HepG2 (cell line): ENCODE measurements at regions not wholly inside any gene's neighbourhood (a gene's known extent, or its start where the extent isn't known, plus 50 kb on each side); places are given as distances from the start of the nearest gene placed in this dataset.
"Not testable (repeated sequence)": the region's sequence is repeated elsewhere in the genome, so short reads cannot be mapped to it uniquely, and the experiment has no call there.

ENCODE experiments used
- ATAC-seq: fragments of 200-7000 bp; cut with Tn5 transposase; 3 replicates; pipeline ENCODE4 v1.9.1; 2020; ENCODE audit warnings: mild to moderate bottlenecking, moderate library complexity
- BruUV-seq: library from RNA; stranded (reverse); fragments of 400-500 nt; replicated peaks from 2 replicates; lab custom pipeline; 2021; lab: Mats Ljungman, UMichigan
- CTCF ChIA-PET: fragments of 300-600 bp; formaldehyde crosslinking; extraction: SDS; loops from one replicate; lab custom pipeline; 2021; ENCODE audit warnings: low total read pairs, inconsistent platforms, low intra/inter-chr PET ratio; lab: Yijun Ruan, JAX
- POLR2A ChIA-PET: fragments of 350-600 bp; sonication (Branson Sonifier 250); formaldehyde crosslinking; loops from one replicate; lab custom pipeline; 2020; ENCODE audit warnings: antibody characterized with exemption, inconsistent platforms; lab: Yijun Ruan, JAX
- DNase-seq: peaks from one replicate; pipeline ENCODE4 v3.0.0-alpha.2; 2015; ENCODE audit warnings: low spot score
- FAIRE-seq: peaks from 3 replicates; lab custom pipeline; 2011; peaks lifted over from hg19 to GRCh38; lab: Jason Lieb, UNC
- H2AFZ ChIP-seq: one replicate; pipeline ENCODE4 v1.6.1; 2011; ENCODE audit warnings: low read length, inconsistent platforms
- H3K27ac ChIP-seq: fragments of 300-600 bp; 3 replicates; pipeline ENCODE4 v1.8.0; 2011; ENCODE audit warnings: mixed run types, mild to moderate bottlenecking, mixed read lengths, low read length, inconsistent platforms; ENCODE audit not compliant: insufficient read depth; ENCODE audit errors: extremely low read length
- H3K27me3 ChIP-seq, 2 experiments: fragments of 200-600 bp in 1 of 2; 2 replicates in 1 of 2; 3 replicates in 1 of 2; pipeline versions ENCODE4 v1.6.0 to v1.8.0; 2011; ENCODE audit warnings: low read length in 2 of 2, mild to moderate bottlenecking in 2 of 2, moderate library complexity in 2 of 2, inconsistent platforms in 1 of 2; ENCODE audit not compliant: insufficient read depth in 2 of 2, control insufficient read depth in 1 of 2
- H3K36me3 ChIP-seq, 2 experiments: fragments of 200-600 bp in 1 of 2; replicated peaks in 1 of 2; 2 replicates in 1 of 2; 3 replicates in 1 of 2; pipeline versions ENCODE4 v1.5.1 to v1.8.0; 2011; ENCODE audit warnings: low read length in 2 of 2, inconsistent platforms in 1 of 2; ENCODE audit not compliant: insufficient read depth in 2 of 2, control insufficient read depth in 1 of 2
- H3K4me1 ChIP-seq: 2 replicates; pipeline ENCODE4 v1.5.1; 2012; ENCODE audit warnings: low read length, inconsistent platforms; ENCODE audit not compliant: insufficient read depth
- H3K4me2 ChIP-seq: 2 replicates; pipeline ENCODE4 v1.6.0; 2011; ENCODE audit warnings: low read depth, low read length, inconsistent platforms
- H3K4me3 ChIP-seq, 3 experiments: fragments of 200-600 bp in 1 of 3; sonication (generic), shearing (Covaris generic) in 1 of 3; replicated peaks in 1 of 3; 2 replicates each; pipeline ENCODE4 v1.5.1; 2011 to 2016; ENCODE audit warnings: low read length in 3 of 3, inconsistent platforms in 2 of 3, low read depth in 2 of 3, mild to moderate bottlenecking in 2 of 3, control low read depth in 1 of 3, mixed read lengths in 1 of 3; ENCODE audit not compliant: insufficient read depth in 1 of 3
- H3K79me2 ChIP-seq: one replicate; pipeline ENCODE4 v1.6.1; 2011; ENCODE audit warnings: low read length, inconsistent platforms; ENCODE audit not compliant: insufficient read depth
- H3K9ac ChIP-seq: 2 replicates; pipeline ENCODE4 v1.6.0; 2011; ENCODE audit warnings: mild to moderate bottlenecking, low read depth, low read length, inconsistent platforms; ENCODE audit not compliant: insufficient read depth
- H3K9me3 ChIP-seq: 2 replicates; pipeline ENCODE4 v1.5.1; 2012; ENCODE audit warnings: mild to moderate bottlenecking, low read length
- H4K20me1 ChIP-seq: 2 replicates; pipeline ENCODE4 v1.6.0; 2011; ENCODE audit warnings: inconsistent platforms, mild to moderate bottlenecking, low read length, moderate library complexity; ENCODE audit not compliant: insufficient read depth
- ARID5B ChIP-seq: IDR thresholded peaks from 2 replicates; pipeline ENCODE4 v1.4.0; 2020; ENCODE audit warnings: mild to moderate bottlenecking, missing genetic modification reagents
- CEBPB ChIP-seq: IDR thresholded peaks from 2 replicates; pipeline ENCODE4 v1.6.1; 2011; ENCODE audit warnings: low read depth, low read length, improper control_type of control experiment, borderline replicate concordance
- CEBPG ChIP-seq: IDR thresholded peaks from 2 replicates; pipeline ENCODE4 v1.6.1; 2016
- CREM ChIP-seq, 2 experiments: sonication (generic) in 1 of 2; formaldehyde crosslinking in 1 of 2; IDR thresholded peaks; 2 replicates each; pipeline versions ENCODE4 v1.4.0 to v1.6.1; 2016 to 2020; ENCODE audit warnings: antibody characterized with exemption in 1 of 2, mild to moderate bottlenecking in 1 of 2, missing genetic modification reagents in 1 of 2
- FOSL2 ChIP-seq: sonication (generic); formaldehyde crosslinking; IDR thresholded peaks from 2 replicates; pipeline ENCODE4 v1.4.0; 2020; ENCODE audit warnings: missing genetic modification reagents
- FOXA3 ChIP-seq: IDR thresholded peaks from 2 replicates; pipeline ENCODE4 v1.6.1; 2016; ENCODE audit warnings: missing genetic modification reagents, missing compliant biosample characterization
- GATAD2A ChIP-seq: IDR thresholded peaks from 2 replicates; pipeline ENCODE4 v1.6.1; 2016
- HDAC2 ChIP-seq: sonication (generic); formaldehyde crosslinking; IDR thresholded peaks from 2 replicates; pipeline ENCODE4 v1.4.0; 2020; ENCODE audit warnings: missing genetic modification reagents
- HMG20A ChIP-seq: IDR thresholded peaks from 2 replicates; pipeline ENCODE4 v1.6.1; 2016; ENCODE audit warnings: borderline replicate concordance
- ISL2 ChIP-seq: sonication (generic); formaldehyde crosslinking; IDR thresholded peaks from 2 replicates; pipeline ENCODE4 v1.5.0; 2020; ENCODE audit warnings: missing genetic modification reagents
- NCOA2 ChIP-seq: sonication (generic); formaldehyde crosslinking; IDR thresholded peaks from 2 replicates; pipeline ENCODE4 v1.8.0; 2022; ENCODE audit warnings: inconsistent platforms
- NR2F6 ChIP-seq, 2 experiments: IDR thresholded peaks; 2 replicates each; pipeline ENCODE4 v1.6.1; 2016; ENCODE audit warnings: antibody characterized with exemption in 1 of 2, mild to moderate bottlenecking in 1 of 2
- SAP130 ChIP-seq: IDR thresholded peaks from 2 replicates; pipeline ENCODE4 v1.6.1; 2016; ENCODE audit warnings: low read depth
- SOX13 ChIP-seq, 3 experiments: fragments of 450-650 bp in 1 of 3; sonication (generic) in 1 of 3; formaldehyde crosslinking in 1 of 3; IDR thresholded peaks in 2 of 3; conservative IDR thresholded peaks in 1 of 3; 2 replicates each; pipeline versions ENCODE4 v1.5.0 to v1.6.1; 2016 to 2020; ENCODE audit warnings: antibody characterized with exemption in 1 of 3, mild to moderate bottlenecking in 1 of 3, missing compliant biosample characterization in 1 of 3, missing genetic modification reagents in 1 of 3, moderate library complexity in 1 of 3
- SOX5 ChIP-seq: IDR thresholded peaks from 2 replicates; pipeline ENCODE4 v1.6.1; 2016; ENCODE audit warnings: borderline replicate concordance
- TCF7 ChIP-seq: sonication (generic); IDR thresholded peaks from 2 replicates; pipeline ENCODE4 v1.6.1; 2016; ENCODE audit warnings: antibody characterized with exemption, low read depth
- ZNF614 ChIP-seq: IDR thresholded peaks from 2 replicates; pipeline ENCODE4 v1.6.1; 2018; ENCODE audit warnings: missing biosample characterization, missing genetic modification reagents, inconsistent platforms, borderline replicate concordance
- WGBS: methylation state at CpG from one replicate; pipeline ENCODE4 v1.1.6; 2017; ENCODE audit warnings: low lambda C conversion rate; 5-methylcytosine and 5-hydroxymethylcytosine counted together
- in situ Hi-C: cut with HindIII; loops from 2 replicates; pipeline ENCODE4 v1.10.0; 2017; ENCODE audit warnings: low pct_unique_long_range_greater_than_20kb; ENCODE audit not compliant: extremely low pct_ligation_motif_present
- intact Hi-C: fragments of 100-400 bp; cut with micrococcal nuclease; formaldehyde crosslinking; loops from one replicate; pipeline ENCODE4 v1.10.0; 2022; ENCODE audit not compliant: unreplicated experiment

DNA sequence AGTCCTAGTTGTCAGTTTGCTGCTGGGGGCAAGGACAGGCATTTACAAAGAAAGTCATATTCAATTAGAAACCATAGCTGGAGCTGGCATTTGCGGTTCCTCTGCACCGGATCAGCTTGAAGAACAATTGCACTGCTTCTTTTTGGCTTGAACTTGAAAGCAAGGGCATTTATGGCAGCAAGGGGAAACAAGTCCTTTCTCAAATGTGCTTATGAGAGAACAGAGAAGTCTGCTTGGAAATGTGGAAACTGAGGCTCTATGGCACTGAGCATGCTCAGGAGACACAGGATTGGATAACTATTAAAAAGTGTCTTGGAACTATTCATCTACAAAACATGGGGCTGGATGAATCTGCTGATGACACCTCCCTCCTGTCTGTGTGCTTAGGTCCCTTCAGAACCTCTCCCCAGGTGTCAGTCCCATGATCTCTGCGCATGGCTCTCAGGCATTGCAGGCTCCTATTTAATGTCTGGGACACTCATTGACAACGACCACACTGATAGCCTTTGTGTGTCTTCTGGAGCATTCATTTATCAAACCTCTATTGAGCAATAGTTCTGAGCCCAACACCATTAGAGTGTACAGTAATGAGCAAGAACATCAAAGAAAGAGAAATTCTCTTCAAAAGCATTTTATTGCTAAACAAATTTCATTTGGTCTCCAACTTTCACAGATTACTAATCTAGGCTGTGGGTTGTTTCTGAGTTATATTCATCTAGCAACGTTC is 353.6 kb downstream of the ANAPC1 start:
- peaks cover 43% of the 10 kb centered on the region for H3K4me1 ChIP-seq
- BruUV-seq; POLR2A ChIA-PET; in situ Hi-C loops; H3K9me3 ChIP-seq; H2AFZ ChIP-seq; H3K27me3 ChIP-seq; CTCF ChIA-PET; H3K4me3 ChIP-seq; TF ChIP-seq CREM (CRISPR knock-in tag; IDR thresholded peaks at IDR 0.05); SOX13 (IDR thresholded peaks at IDR 0.05); NR2F6 (IDR thresholded peaks at IDR 0.05): not testable (repeated sequence)
- ATAC-seq (peak; percentile 74), FAIRE-seq (peak; percentile 60)
- TF ChIP-seq ZNF614 (CRISPR knock-in tag) (0 out of 2 replicates have a peak, but pooled peaks have one; percentile 29), FOXA3 (0 out of 2 replicates have a peak, but pooled peaks have one; percentile 11), SAP130 (CRISPR knock-in tag) (peak; percentile 54), ISL2 (CRISPR knock-in tag) (peak; percentile 48; the same call in 1 of the 2 replicates), ARID5B (0 out of 2 replicates have a peak, but pooled peaks have one; percentile 42), HMG20A (CRISPR knock-in tag) (peak; percentile 36; the same call in 1 of the 2 replicates), CEBPB (peak; percentile 50; the same call in 1 of the 2 replicates), CREM (IDR thresholded peaks at IDR 0.05) (0 out of 2 replicates have a peak, but pooled peaks have one; percentile 16), CEBPG (CRISPR knock-in tag) (peak; percentile 86), FOSL2 (CRISPR knock-in tag) (peak; percentile 38), GATAD2A (CRISPR knock-in tag) (peak; percentile 56), TCF7 (peak; percentile 61), HDAC2 (CRISPR knock-in tag) (peak; percentile 23; the same call in 1 of the 2 replicates), SOX13 (CRISPR knock-in tag; conservative IDR thresholded peaks at IDR 0.05 in 1 of 2, IDR thresholded peaks at IDR 0.05 in 1 of 2) (peak in 1 of 2 experiments; percentile 48; a peak in 1 of 4 replicates), SOX5 (CRISPR knock-in tag) (peak; percentile 60; the same call in 1 of the 2 replicates), NR2F6 (CRISPR knock-in tag; IDR thresholded peaks at IDR 0.05) (peak; percentile 26; the same call in 1 of the 2 replicates), NCOA2 (CRISPR knock-in tag) (peak; percentile 51)
- TF ChIP-seq, all 625 proteins: peak for 17; not testable (repeated sequence) for 608
- H3K27ac ChIP-seq, H4K20me1 ChIP-seq, H3K9ac ChIP-seq, H3K36me3 ChIP-seq, H3K79me2 ChIP-seq, intact Hi-C loops: not testable (repeated sequence)
- WGBS, result 49% methylated on average over 5 of the region's 5 CpGs
- H3K4me2 ChIP-seq, result peak overlapping the region; percentile 5; the same call in 1 of the 2 replicates
- DNase-seq, result peak; percentile 90
